Suppressor macrophage (primary cell): ENCODE measurements at regions not wholly inside any gene's neighbourhood (a gene's known extent, or its start where the extent isn't known, plus 50 kb on each side); places are given as distances from the start of the nearest gene placed in this dataset.

ENCODE experiments used
- DNase-seq, 4 experiments: peaks; one replicate each; pipeline ENCODE4 v3.0.0-alpha.2; 2020 to 2022

DNA sequence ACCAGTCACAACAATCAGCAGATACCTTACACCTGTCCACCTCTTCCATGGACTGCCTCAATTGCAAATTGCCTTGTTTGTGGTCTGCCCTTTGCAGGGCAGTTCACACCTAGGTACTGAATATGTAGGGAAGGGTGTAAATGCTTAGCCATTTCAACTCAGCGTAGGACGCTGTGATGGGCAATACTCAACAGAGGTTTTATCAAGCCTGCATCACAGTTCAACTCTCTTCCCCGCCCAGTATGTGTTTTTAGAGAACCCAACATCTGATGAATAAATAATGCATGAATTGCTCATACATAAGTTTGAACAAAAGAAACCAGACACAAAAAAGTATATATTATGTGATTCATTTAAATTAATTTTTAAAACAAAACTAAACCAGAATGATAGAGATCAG, 124.4 kb downstream of the P2RY1 start:
- no peak for DNase-seq

DNA sequence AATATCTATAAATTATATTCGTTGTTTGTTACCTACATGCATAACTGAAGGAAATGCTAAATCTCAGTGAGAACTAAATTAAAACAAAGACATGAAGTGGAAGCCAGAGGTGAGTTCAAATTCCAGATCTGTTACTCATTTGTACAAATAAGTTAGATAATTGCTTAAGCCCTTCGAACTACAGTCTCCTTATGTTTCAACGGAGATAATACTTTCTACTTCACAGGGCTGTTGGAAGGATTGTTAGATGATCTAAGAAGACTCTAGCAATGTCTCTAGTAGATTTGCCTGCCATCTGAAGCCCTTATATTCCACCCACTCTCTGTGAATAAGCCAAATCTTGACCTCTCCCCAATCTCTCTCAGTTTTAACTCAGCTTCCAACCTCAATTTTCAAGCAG, 125.8 kb downstream of the P2RY1 start:
- DNase-seq = no peak

DNA sequence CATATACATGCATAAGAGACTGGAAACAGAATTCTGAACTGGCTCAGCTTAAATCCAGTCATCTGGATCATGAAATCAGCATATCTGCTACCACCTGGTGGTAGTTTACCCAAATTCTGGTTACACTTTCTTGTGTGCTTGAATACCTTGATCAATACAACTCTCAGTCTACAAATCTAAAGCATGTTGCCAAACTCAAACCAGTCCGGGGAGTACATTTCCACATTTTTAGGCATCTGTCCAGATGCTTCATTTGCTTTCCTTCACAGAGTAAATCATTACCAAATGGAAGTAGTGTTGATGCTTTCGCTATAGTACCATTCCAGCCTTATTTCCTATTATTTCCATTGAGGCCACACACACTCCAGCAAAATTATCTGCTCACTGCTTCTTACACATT, 126.4 kb downstream of the P2RY1 start:
- peak; percentile 10 to 42 (median 30) for DNase-seq

- DNase-seq = peak; percentile 5 to 75 (median 48)
Measured at GRCh38 chr3:152964911-152965609, 130.1 kb downstream of the P2RY1 start.

DNA sequence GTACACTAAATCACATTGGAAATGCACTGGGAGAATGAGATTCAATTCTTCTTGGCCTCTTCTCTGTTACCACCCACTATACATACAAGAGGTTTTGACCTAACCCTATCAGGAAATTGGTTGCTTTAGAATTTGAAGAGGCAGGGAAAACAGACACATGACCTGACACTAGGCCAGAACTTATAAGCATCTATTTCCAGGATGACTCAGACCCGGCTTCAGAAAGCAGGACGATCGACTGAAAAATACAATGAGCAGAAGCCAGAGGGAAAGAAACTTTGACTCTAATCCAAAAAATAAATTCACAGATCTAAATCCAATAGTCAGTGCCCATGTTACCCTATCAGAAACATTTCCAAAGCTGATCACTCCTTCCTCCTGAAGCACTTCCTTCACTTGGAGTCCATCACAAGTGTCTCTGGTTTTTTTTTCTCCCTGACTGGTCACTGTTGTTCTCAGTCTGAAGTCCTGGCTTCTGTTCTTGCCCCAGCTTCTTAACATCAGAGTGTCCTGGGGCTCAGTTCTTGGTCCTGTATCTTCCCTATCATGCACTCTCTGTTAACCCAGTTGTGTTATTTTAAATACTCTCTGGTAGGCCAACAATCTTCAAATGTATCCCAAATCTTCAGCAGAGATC, 133.6 kb downstream of the P2RY1 start:
- no peak for DNase-seq

GRCh38 chr3:152969557-152970300, 134.8 kb downstream of the P2RY1 start:
- DNase-seq = no peak

DNA sequence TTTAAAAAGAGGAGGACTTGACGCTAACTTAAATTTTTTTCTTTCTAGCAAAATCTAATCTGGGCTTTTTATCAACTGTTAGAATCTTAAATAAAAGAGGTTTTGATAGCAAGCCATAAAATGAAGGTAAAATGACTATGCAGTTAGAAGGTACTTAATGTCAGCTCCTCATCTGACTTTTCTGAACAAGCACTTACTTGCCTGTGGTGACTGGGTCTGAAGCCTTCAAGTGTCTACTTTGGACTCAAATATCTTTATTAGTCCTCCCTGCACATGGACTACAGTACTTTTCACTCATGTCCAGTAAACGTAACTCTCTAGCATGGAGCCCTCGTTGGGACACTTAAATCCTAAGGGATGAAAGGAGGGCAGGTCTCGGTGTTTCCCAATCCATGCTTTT, 135.9 kb downstream of the P2RY1 start:
- no peak for DNase-seq

GRCh38 chr3:152971880-152972279, 136.9 kb downstream of the P2RY1 start:
- no peak for DNase-seq

DNA sequence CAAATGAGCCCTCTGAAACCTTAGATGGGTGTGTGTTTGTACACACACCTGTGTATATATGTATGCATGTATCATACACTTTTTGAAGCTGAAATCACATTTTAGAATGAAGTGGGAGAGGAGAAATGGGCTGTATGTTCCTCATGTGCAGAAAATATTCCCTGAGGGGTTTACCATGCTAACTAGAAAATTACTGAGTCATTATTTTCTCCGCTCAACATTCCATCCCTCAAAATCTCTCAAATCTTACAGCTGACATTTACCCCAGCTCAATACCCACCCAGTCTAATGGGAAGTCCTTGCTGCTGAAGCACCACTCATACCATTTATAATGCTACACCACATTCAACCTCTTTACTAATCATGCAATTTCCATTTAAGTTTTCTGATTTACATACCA, 138.6 kb downstream of the P2RY1 start:
- DNase-seq = no peak

GRCh38 chr3:152976239-152976638, 141.3 kb downstream of the P2RY1 start:
- DNase-seq = no peak

DNA sequence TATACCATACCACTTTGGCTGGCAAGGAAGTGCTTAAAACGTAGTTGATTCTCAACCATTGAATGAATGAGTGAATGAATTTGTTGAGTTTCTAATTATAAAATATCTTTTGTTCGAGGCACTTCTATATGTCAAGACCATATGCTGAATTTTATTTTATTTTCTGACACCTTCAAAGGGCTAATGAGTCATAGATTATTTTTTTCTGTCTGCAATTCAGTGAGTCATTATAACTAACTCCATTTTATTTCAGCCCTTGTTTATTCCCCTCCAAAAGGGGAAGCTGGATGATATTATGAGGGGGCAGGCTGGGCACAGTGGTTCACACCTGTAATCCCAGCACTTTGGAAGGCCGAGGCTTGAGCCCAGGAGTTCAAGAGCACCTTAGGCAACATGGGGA, 142.4 kb downstream of the P2RY1 start:
- DNase-seq = no peak

GRCh38 chr3:152978152-152978551, 143.2 kb downstream of the P2RY1 start:
- no peak for DNase-seq

GRCh38 chr3:152997526-152997925, 162.6 kb downstream of the P2RY1 start:
- DNase-seq = no peak

- no peak for DNase-seq
Measured at GRCh38 chr3:152998591-152998990, 163.4 kb upstream of the RAP2B start.

DNA sequence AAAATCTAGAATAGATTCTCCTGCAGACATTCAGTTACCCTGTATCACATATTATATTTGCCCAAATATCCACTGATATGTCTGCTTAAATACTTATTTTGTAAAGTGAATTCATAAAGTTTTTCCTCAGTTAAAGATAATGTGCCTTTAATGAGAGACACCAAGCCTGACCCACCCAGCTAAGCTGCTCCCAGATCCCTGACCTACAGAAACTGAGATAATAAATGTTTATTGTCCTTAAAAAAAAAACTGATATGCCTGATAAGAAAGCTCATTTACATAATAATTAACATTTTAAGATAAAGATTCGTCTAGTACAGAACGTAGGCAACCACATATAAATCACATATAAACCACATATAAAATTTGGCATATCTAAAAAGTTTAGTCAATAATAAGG, 161.7 kb upstream of the RAP2B start:
- DNase-seq = no peak

- no peak for DNase-seq
Measured at GRCh38 chr3:153001210-153002078, 160.6 kb upstream of the RAP2B start.

DNA sequence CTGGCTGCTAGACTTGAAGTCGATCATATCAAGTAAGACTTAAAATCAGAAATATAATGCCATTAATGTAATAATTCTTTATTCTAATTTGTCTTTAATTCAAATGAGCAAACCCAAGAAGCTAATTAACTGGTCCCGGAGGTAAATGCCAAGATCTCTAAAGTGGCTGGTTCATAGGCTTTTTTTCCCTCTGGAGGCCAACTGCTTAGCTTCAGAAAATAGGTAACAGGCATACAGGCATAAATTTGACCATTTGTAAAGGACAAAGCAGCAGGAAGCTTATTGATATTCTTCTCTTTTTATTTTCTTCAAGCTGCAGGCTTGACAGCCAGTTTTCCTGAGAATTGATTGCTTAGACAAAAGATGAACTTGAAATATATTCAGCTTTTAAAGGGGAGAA, 158.6 kb upstream of the RAP2B start:
- DNase-seq = no peak

- no peak for DNase-seq
Measured at GRCh38 chr3:153003862-153004261, 158.2 kb upstream of the RAP2B start.

DNA sequence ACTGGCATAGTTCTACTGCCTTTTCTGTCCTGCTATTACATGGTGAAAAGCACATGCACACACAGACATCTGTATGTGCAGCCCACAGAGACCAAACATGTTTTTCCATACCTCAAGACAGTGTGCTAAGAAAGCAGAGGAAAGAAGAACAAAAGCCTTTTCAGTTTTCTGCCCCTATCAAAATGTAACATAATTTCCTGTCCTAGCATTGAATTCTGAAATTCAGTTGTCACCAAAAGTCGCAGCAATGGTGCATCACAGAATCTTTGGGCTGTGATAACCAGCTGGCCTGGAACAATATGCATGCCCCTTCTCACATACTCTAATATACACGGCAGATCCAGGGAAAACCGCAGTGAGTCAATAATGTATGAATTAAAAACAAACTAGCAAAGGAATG, 153.8 kb upstream of the RAP2B start:
- DNase-seq = no peak

DNA sequence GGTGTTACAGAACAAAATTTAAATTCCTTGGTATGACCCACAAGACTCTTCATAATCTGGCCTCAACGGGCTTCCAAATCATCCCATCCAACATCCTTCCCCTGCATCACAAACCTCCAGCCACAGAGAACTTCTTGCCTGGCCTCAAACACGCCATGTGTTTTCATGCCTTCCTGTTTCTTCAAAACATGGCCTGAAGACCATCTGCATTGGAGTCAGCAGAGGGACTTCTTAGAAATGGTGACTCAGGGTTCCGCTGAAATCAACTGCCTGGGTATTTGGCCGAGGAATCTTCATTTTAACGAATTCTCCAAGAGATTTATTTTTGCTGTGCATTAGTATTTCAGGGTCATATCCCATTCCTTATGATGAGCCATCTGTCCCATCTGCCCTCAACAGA, 138.1 kb upstream of the RAP2B start:
- no peak for DNase-seq

DNA sequence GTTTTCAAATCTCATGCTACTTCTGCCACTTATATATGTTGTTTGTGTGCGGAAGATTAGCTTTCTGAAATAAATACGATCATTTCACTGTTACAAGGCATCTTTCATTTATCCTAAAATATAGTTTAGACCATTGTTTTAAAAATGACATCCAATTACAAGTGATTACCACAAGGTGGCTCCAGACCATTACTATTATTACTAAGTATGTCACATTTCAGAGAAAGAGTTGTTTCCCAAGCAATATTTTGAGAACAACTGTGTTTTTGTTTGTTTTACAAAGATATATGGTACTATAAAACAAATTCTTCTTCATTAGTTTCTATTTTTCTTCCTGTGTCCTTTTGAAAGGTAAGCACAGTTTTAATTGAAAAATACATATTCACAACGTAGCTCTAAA, 136.0 kb upstream of the RAP2B start:
- DNase-seq = peak in 3 of 4 experiments; percentile 26 to 81 (median 74)

GRCh38 chr3:153028381-153028780, 133.6 kb upstream of the RAP2B start:
- DNase-seq = peak; percentile 16 to 77 (median 52)

- no peak for DNase-seq
Measured at GRCh38 chr3:153029350-153029749, 132.7 kb upstream of the RAP2B start.
